ENCODE measurements at regions not wholly inside any gene's neighbourhood (a gene's known extent, or its start where the extent isn't known, plus 50 kb on each side); places are given as distances from the start of the nearest gene placed in this dataset.

GRCh38 chr22:34769361-34769760 is 296.6 kb upstream of the ISX start:
- no peaks in the 10 kb centered on the region for H3K36me3 ChIP-seq (ENCODE audit: control insufficient read depth, insufficient read depth, low read length)
- H3K4me3 ChIP-seq (replicated peaks; ENCODE audit: low read depth, low read length) = no peak overlapping the region
- DNase-seq (ENCODE audit: extremely low read depth, insufficient read length) = no peak
- no peaks in the 10 kb centered on the region for H3K27me3 ChIP-seq (replicated peaks; ENCODE audit: control insufficient read depth, insufficient read depth, low read length)
- TF ChIP-seq CTCF (IDR thresholded peaks at IDR 0.05; ENCODE audit: insufficient read depth, low read length, poor library complexity, severe bottlenecking) = no peak

DNA sequence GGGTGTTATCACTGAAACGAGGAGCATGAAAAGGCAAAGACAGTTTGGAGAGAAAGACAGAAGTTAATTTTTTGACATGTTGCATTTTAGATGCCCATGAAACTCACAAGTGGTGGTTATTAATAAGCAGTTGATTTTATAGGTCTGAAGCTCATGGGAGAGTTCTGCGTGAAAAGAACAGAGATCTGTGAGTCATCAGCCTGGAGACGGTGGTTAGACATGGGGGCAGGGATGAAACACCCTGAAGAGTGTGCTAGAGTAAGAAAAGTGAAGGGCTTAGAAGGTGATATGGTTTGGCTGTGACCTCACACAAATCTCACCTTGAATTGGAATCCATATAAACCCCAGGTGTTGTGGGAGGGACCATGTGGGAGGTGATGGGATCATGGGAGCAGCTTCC is 289.1 kb upstream of the ISX start:
- H3K4me3 ChIP-seq (replicated peaks; ENCODE audit: low read depth, low read length) = no peak overlapping the region
- no peaks in the 10 kb centered on the region for H3K27me3 ChIP-seq (replicated peaks; ENCODE audit: control insufficient read depth, insufficient read depth, low read length)
- DNase-seq (ENCODE audit: extremely low read depth, insufficient read length) = no peak
- no peaks in the 10 kb centered on the region for H3K36me3 ChIP-seq (ENCODE audit: control insufficient read depth, insufficient read depth, low read length)
- no peak for TF ChIP-seq CTCF (IDR thresholded peaks at IDR 0.05; ENCODE audit: insufficient read depth, low read length, poor library complexity, severe bottlenecking)

DNA sequence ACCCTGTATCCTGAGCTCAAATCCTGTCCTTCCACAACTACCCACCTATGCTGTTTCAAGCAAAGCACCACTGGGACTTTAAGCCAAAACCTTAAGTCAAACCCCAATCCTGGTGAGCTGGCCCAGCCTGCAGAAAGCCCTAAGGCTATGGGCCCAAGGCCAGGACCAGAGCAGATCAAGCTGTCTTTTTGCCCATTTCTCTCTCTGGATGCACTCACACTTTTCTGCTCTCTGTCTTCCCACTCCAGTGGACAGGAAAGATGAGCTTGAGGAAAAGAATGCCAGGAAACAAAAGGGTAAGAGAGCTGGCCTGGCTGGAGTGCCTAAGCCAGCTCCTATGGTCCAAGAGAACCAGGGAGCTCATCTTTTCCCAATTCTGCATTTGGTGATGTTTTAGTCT is 284.3 kb upstream of the ISX start:
- Histone ChIP-seq H3K4me3 (replicated peaks; ENCODE audit: low read depth, low read length) (no peak overlapping the region), H3K27me3 (replicated peaks; ENCODE audit: control insufficient read depth, insufficient read depth, low read length) (no peaks in the 10 kb centered on the region), H3K36me3 (ENCODE audit: control insufficient read depth, insufficient read depth, low read length) (no peaks in the 10 kb centered on the region)
- DNase-seq (ENCODE audit: extremely low read depth, insufficient read length) = no peak
- no peak for TF ChIP-seq CTCF (IDR thresholded peaks at IDR 0.05; ENCODE audit: insufficient read depth, low read length, poor library complexity, severe bottlenecking)

GRCh38 chr22:34783436-34783835 is 282.5 kb upstream of the ISX start:
- H3K36me3 ChIP-seq (ENCODE audit: control insufficient read depth, insufficient read depth, low read length) = no peaks in the 10 kb centered on the region
- TF ChIP-seq CTCF (IDR thresholded peaks at IDR 0.05; ENCODE audit: insufficient read depth, low read length, poor library complexity, severe bottlenecking) = no peak
- no peak overlapping the region for H3K4me3 ChIP-seq (replicated peaks; ENCODE audit: low read depth, low read length)
- no peak for DNase-seq (ENCODE audit: extremely low read depth, insufficient read length)
- no peaks in the 10 kb centered on the region for H3K27me3 ChIP-seq (replicated peaks; ENCODE audit: control insufficient read depth, insufficient read depth, low read length)

DNA sequence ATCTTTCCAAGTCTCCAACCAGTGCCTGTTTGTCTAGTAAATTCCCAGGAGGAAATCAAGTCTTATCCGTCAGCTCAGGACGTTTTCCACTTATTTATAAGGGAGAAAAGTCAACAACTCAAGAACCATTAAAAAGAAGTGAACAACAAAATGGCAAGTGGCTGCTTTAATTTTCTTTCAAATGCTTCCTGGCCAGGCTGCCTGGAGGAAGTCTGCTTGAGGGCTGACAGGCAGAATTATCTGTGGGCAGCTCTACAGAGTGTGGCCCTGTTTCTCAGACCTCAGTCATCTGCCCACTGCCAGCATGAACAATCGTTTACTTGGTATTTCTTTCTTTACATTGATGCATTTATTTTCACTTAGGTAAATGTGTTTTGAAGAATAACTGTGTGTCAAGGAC is 281.9 kb upstream of the ISX start:
- no peaks in the 10 kb centered on the region for H3K27me3 ChIP-seq (replicated peaks; ENCODE audit: control insufficient read depth, insufficient read depth, low read length)
- DNase-seq (ENCODE audit: extremely low read depth, insufficient read length) = no peak
- no peak for TF ChIP-seq CTCF (IDR thresholded peaks at IDR 0.05; ENCODE audit: insufficient read depth, low read length, poor library complexity, severe bottlenecking)
- H3K36me3 ChIP-seq (ENCODE audit: control insufficient read depth, insufficient read depth, low read length) = no peaks in the 10 kb centered on the region
- H3K4me3 ChIP-seq (replicated peaks; ENCODE audit: low read depth, low read length) = no peak overlapping the region

- DNase-seq (ENCODE audit: extremely low read depth, insufficient read length) = no peak
- H3K36me3 ChIP-seq (ENCODE audit: control insufficient read depth, insufficient read depth, low read length) = no peaks in the 10 kb centered on the region
- H3K27me3 ChIP-seq (replicated peaks; ENCODE audit: control insufficient read depth, insufficient read depth, low read length) = no peaks in the 10 kb centered on the region
- H3K4me3 ChIP-seq (replicated peaks; ENCODE audit: low read depth, low read length) = no peak overlapping the region
- TF ChIP-seq CTCF (IDR thresholded peaks at IDR 0.05; ENCODE audit: insufficient read depth, low read length, poor library complexity, severe bottlenecking) = no peak
Measured at GRCh38 chr22:34797826-34798225, 268.1 kb upstream of the ISX start.

Data from GM06990 (cell line).